DLD1 (cell line): ENCODE measurements at regions not wholly inside any gene's neighbourhood (a gene's known extent, or its start where the extent isn't known, plus 50 kb on each side); places are given as distances from the start of the nearest gene placed in this dataset.
"Not testable (repeated sequence)": the region's sequence is repeated elsewhere in the genome, so short reads cannot be mapped to it uniquely, and the experiment has no call there.

Source experiments
- in situ Hi-C: cut with HindIII; loops from 2 replicates; pipeline ENCODE4 v1.10.0; 2017; ENCODE audit warnings: low sequenced_read_pairs

GRCh38 chr6:135129136-135129856 is 51.8 kb upstream of the MYB start:
- in situ Hi-C loops = no loop called here

GRCh38 chr6:135128268-135128914 is 52.7 kb upstream of the MYB start:
- in situ Hi-C loops = no loop called here

GRCh38 chr6:135126729-135127128 is 54.4 kb upstream of the MYB start:
- in situ Hi-C loops = no loop called here

GRCh38 chr6:135126034-135126433 is 55.1 kb upstream of the MYB start:
- in situ Hi-C loops = no loop called here

GRCh38 chr6:135121434-135121833 is 59.7 kb upstream of the MYB start:
- in situ Hi-C loops = loop anchor here (5.0 kb wide), 1 partner anchor 46 kb away; no protein-coding TSS in a partner anchor

- in situ Hi-C loops = no loop called here
Measured at GRCh38 chr6:135118134-135118730, 62.9 kb upstream of the MYB start.

GRCh38 chr6:135117413-135117968 is 62.9 kb upstream of the HBS1L start:
- in situ Hi-C loops = no loop called here

GRCh38 chr6:135116571-135116970 is 61.9 kb upstream of the HBS1L start:
- in situ Hi-C loops = no loop called here

- in situ Hi-C loops = no loop called here
Measured at GRCh38 chr6:135115834-135116233, 61.2 kb upstream of the HBS1L start.

GRCh38 chr6:135115411-135115810 is 60.8 kb upstream of the HBS1L start:
- in situ Hi-C loops = no loop called here

- in situ Hi-C loops = no loop called here
Measured at GRCh38 chr6:135114355-135115145, 59.9 kb upstream of the HBS1L start.

GRCh38 chr6:135113860-135114259 is 59.2 kb upstream of the HBS1L start:
- in situ Hi-C loops = no loop called here

GRCh38 chr6:135112951-135113350 is 58.3 kb upstream of the HBS1L start:
- in situ Hi-C loops = not testable (repeated sequence)

- in situ Hi-C loops = not testable (repeated sequence)
Measured at GRCh38 chr6:135110261-135110781, 55.7 kb upstream of the HBS1L start.

GRCh38 chr6:135109761-135110160 is 55.1 kb upstream of the HBS1L start:
- in situ Hi-C loops = no loop called here

GRCh38 chr6:135108692-135109091 is 54.1 kb upstream of the HBS1L start:
- in situ Hi-C loops = no loop called here

GRCh38 chr6:135106611-135107010 is 52.0 kb upstream of the HBS1L start:
- in situ Hi-C loops = no loop called here

GRCh38 chr6:135105710-135106109 is 51.1 kb upstream of the HBS1L start:
- in situ Hi-C loops = no loop called here

GRCh38 chr6:135105299-135105698 is 50.7 kb upstream of the HBS1L start:
- in situ Hi-C loops = no loop called here
